ENCODE measurements at regions not wholly inside any gene's neighbourhood (a gene's known extent, or its start where the extent isn't known, plus 50 kb on each side); places are given as distances from the start of the nearest gene placed in this dataset.
"Not testable (repeated sequence)": the region's sequence is repeated elsewhere in the genome, so short reads cannot be mapped to it uniquely, and the experiment has no call there.

GRCh38 chr13:110006304-110006703, 219.9 kb upstream of the IRS2 start:
- DNase-seq, result no peak

GRCh38 chr13:110005563-110005962, 219.2 kb upstream of the IRS2 start:
- no peak for DNase-seq

- no peak for DNase-seq
These were observed 218.4 kb upstream of the IRS2 start for GRCh38 chr13:110004814-110005213.

- DNase-seq, result no peak
These were observed 215.4 kb upstream of the IRS2 start for GRCh38 chr13:110001670-110002275.

- DNase-seq, result no peak
These were observed 214.4 kb upstream of the IRS2 start for GRCh38 chr13:110000534-110001345.

- DNase-seq, result no peak
These were observed 213.5 kb upstream of the IRS2 start for GRCh38 chr13:109999659-110000533.

- no peak for DNase-seq
These were observed 212.5 kb upstream of the IRS2 start for GRCh38 chr13:109998684-109999533.

GRCh38 chr13:109998037-109998436, 211.7 kb upstream of the IRS2 start:
- DNase-seq, result no peak

- not testable (repeated sequence) for DNase-seq
These were observed 210.7 kb upstream of the IRS2 start for GRCh38 chr13:109997056-109997595.

- no peak for DNase-seq
These were observed 210.1 kb upstream of the IRS2 start for GRCh38 chr13:109996404-109996960.

- no peak for DNase-seq
These were observed 209.2 kb upstream of the IRS2 start for GRCh38 chr13:109995578-109995977.

GRCh38 chr13:109990296-109990695, 203.9 kb upstream of the IRS2 start:
- no peak for DNase-seq

GRCh38 chr13:109989686-109990085, 203.3 kb upstream of the IRS2 start:
- no peak for DNase-seq

- DNase-seq, result no peak
These were observed 202.8 kb upstream of the IRS2 start for GRCh38 chr13:109989155-109989554.

- no peak for DNase-seq
These were observed 200.5 kb upstream of the IRS2 start for GRCh38 chr13:109986851-109987250.

GRCh38 chr13:109985871-109986450, 199.6 kb upstream of the IRS2 start:
- DNase-seq, result no peak

- DNase-seq, result no peak
These were observed 197.1 kb upstream of the IRS2 start for GRCh38 chr13:109983447-109983846.

GRCh38 chr13:109981000-109981399, 194.6 kb upstream of the IRS2 start:
- DNase-seq, result no peak

GRCh38 chr13:109979676-109980075, 193.3 kb upstream of the IRS2 start:
- DNase-seq, result not testable (repeated sequence)

- DNase-seq, result no peak
These were observed 192.8 kb upstream of the IRS2 start for GRCh38 chr13:109979228-109979627.

GRCh38 chr13:109977212-109977968, 191.0 kb upstream of the IRS2 start:
- DNase-seq, result no peak

All from NCI-H748 treated with DMSO at 0.1 percent for 48 hours (cell line).